HG03045 (cell line): ENCODE measurements at regions not wholly inside any gene's neighbourhood (a gene's known extent, or its start where the extent isn't known, plus 50 kb on each side); places are given as distances from the start of the nearest gene placed in this dataset.

Experiments used
- ATAC-seq: cut with Tn5 transposase; IDR thresholded peaks from one replicate; pipeline ENCODE4 v1.9.1; 2021; ENCODE audit warnings: mild to moderate bottlenecking, moderate library complexity; ENCODE audit not compliant: unreplicated experiment

DNA sequence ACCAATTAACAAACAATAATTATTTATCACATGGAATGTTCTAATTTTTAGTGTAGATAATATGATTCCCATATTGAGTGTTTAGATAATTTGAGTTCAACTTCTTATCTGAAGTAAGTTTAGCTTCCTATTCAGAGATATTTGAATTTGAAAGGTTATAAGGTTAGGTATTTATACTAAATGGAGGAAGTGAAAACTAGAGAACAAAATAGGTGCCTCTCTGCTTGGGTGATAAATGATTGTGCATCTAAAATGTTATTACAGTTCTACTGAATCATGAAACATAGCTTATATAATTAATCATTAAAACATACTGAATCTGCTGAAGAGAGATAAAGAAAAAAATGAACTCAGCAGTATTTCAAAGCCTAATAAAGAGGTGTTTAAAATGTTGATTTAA is 1174.3 kb downstream of the XPNPEP1 start:
- no peak for ATAC-seq

DNA sequence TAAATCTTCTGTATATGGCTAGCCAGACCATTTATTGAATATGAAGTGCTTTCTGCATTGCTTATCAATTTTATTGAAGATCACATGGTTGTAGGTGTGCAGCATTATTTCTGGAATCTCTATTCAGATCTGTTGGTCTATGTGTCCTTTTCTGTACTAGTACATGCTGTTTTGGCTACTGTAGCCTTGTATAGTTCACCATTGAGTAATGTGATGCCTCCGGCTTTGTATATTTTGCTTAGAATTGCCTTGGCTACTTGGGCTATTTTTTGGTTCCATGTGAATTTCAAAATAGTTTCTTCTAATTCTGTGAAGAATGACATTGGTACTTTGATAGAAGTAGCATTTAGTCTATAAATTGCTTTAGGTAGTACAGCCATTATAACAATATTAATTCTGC is 1187.2 kb downstream of the XPNPEP1 start:
- ATAC-seq = no peak

DNA sequence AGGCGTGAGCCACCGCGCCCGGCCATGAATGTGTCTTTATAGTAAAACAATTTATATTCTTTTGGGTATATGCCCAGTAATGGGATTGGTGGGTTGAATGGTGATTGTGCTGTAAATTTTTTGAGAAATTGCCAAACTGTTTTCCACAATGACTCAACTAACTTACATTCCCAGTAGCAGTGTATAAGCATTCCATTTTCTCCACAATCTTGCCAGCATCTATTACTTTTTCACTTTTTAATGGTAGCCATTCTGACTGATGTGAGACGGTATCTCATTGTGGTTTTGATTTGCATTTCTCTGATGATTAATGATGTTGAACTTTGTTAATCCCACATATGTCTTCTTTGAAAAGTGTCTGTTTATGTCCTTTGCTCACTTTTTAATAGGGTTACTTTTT is 1187.9 kb downstream of the XPNPEP1 start:
- no peak for ATAC-seq

DNA sequence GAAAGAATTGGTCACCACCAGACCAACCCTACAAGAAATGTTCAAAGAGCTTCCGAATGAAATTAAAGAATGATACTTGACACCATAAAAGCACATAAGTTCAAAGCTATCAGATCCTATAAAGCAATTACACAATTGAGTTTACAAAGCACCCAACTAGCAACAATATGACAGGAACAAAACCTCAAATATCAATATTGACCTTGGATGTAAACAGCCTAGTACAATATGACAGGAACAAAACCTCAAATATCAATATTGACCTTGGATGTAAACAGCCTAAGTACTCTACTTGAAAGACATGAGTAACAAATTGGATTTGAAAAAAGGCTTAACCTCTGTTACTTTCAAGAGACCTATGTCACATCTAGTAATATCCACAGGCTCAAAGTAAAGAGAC is 1201.4 kb downstream of the XPNPEP1 start:
- ATAC-seq = no peak

DNA sequence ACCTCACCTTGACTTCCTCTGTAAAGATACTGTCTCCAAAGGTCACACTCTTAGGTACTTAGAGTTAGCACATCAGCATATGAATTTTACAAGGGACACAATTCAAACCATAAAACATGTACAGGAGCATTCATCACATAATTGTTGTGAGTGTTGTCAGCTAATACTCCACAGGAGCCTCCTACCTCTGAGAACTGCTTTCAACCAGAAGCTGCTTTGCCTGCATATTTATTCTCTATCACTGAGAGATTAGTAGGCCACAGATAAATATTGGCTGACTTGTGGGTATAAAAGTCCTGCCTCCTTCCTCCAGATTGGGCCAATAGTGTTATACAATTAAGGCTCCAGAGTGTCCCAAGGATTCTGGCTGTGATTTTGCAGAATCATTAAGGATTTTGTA is 1207.0 kb downstream of the XPNPEP1 start:
- ATAC-seq = no peak

DNA sequence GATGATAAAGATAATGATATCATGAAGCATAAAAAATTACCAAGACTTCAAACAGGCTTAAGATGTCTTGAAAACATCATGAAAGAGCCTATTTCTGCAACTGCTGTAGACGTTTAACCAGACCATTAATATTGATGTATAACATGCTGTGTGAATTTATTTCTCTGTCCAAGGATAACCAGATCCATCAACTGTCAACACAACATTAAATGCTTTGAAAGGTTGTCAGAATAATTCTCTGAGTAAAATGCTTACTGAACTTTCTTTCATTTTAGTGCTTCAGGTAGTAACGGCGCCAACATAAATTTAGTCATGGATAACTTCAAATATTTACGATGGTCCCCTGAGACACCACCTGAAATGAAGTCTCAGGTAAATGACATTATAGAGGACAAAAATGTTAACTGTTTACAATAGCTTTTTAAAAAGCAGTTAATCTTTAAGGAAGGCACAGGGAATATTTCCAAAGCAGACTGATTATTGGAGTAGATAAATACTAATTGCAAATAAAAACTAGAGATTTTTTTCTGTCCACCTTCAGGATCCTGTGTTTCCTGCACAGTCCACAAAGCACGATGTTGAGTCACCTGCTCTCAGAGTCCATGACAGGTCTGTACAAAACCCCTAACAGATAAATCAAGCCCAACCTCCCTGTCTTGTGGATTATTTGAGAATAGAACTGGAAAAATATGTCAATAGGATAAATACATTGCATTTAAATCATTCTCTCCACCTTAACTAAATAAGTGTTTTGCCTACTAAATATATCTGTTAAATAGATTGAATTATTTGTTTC is 1213.2 kb downstream of the XPNPEP1 start:
- no peak for ATAC-seq

DNA sequence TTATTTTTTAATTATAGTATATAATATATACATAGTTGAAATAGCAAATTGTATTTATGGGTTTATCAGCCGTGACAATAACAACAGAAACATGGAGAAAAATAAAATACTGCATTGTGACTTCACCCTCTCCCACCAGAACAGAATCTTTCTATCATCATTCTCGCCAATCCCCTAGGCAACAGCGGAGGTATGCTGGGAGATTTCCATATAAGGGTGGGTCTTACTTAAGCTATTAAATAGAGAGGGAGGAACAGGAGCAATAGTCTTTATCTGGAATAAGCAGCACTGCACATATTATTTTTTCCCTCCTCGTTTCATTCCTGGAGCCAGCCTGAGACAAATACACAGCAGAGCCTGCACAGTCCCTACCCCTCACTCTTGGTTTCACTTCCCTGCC is 1214.9 kb downstream of the XPNPEP1 start:
- ATAC-seq = no peak

DNA sequence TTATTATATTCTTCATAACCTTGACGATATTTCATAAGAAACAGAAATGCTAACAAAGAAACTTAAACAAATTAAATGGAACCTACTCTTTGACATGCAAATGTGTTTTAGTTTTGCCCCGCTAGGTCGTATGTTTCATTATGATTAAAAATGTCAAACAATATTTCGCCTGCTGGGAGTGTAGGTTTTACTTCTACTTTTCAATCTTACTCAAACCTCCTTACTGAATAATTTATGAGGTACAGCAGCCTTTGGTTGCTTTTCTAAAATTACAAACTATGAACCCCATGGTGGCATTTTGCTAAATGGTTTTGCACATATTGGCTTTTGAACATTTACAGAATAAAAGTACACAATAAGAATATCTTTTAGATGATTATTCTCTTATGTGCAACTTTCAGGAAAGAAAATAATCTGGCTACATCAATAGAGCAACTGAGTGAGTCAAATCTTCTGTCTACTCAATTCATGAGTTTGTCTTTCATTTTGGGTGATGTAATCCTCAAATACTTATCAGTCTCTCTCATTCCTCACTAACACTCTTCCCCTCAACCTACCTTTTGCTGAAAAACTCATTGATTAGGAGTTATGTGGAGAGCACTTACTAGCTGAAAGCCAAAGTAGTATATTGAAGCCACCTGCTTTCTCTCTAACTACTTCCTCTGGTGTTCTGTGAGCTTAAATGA is 1226.4 kb downstream of the XPNPEP1 start:
- ATAC-seq = peak; percentile 96

DNA sequence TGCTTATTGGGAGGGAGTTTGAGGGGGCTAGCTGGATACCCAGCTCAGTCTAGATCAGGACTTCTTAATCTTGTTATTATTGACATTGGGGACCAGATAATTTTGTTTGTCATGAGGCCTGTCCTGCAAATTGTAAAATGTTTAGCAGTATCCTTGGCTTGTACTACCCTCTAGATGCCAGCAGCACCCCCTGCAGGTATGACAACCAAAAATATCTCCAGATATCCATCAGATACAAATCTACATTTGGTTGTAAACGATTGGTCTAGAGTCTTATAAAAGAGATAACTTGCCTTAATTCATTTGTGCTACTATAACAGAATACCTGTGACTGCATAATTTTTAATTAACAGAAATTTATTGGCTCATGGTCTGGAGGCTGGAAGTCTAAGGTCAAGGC is 1232.2 kb downstream of the XPNPEP1 start:
- ATAC-seq = no peak

DNA sequence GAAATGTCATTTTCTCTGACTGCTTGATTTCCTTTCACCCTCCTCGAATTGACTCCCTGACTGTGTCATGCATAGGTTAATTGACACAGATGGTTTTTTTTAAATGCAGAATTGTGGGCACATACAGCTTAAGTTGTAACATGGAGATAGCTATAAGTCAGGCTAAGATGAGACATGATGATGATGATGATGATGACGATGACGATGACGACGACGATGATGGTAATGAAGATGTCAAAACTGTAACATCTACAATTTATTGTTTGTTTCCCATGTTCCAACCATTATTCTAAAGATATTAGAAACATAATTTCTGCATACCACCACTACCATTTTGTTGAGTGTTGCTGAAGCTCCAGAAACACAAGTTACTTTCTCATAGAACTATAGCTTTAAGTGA is 1232.8 kb downstream of the XPNPEP1 start:
- no peak for ATAC-seq

DNA sequence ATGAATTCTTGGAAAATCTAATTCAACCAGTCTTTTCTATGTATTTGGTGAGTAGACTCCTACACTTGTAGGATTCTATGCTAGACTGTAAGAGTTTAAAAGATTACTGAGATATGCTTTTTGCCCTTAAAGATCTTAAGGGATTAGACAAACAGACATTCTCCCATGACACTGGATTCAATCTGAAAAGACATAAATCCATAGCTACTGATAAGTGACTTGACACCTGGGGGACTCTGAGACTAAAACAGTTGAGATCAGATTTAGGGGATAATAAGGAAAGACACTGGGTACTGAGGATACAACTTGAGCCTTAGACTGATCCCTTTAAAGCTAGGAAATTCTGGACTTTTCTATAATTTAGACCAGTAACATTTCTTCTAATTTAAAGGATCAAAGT is 1233.4 kb downstream of the XPNPEP1 start:
- no peak for ATAC-seq

DNA sequence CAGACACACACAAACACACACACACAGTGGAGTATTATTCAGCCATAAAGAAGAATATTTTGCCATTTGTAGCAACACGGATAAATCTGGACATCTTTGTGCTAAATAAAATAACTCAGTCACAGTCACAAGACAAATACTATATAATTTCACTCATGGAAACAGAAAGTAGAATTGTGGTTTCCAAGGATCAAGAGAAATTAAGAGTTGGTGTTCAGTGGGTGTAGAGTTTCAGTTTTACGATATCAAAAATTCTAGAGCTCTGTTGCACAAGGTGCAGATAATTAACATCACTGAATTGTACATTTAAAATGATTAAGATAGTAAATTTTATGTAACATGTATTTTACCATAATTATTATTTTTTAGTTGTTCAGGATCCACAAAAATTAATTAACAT is 1235.0 kb downstream of the XPNPEP1 start:
- ATAC-seq = no peak

DNA sequence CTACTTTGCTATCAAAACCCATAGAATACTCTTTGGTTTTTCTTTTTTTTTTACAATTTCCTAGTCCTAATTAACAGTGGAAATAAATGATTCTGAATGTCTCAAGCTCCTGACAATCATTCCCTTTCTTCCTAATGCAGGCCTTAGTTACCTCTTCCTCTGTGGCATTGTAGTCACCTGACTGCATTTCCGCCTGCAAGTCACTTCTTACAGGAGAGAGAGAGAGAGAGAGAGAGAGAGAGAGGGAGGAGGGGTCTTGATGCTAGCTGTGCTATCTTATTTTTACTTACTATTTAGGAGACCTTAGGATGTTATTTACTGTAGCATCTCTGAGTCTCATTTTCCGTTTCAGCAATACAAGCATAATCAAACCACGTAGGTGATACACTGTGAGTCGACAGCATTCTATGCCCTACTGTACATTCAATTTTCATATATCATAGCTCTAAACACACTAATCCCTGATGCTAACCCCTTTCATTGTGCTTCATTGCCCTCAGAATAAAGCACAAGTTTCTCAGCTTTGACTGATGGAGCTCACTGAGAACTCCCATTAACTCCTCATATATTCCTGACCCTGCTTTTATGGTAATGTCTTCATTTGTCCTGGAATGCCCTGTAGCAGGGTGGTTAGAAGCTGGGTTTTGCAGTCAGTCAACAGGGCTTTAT is 1237.3 kb downstream of the XPNPEP1 start:
- ATAC-seq = no peak

DNA sequence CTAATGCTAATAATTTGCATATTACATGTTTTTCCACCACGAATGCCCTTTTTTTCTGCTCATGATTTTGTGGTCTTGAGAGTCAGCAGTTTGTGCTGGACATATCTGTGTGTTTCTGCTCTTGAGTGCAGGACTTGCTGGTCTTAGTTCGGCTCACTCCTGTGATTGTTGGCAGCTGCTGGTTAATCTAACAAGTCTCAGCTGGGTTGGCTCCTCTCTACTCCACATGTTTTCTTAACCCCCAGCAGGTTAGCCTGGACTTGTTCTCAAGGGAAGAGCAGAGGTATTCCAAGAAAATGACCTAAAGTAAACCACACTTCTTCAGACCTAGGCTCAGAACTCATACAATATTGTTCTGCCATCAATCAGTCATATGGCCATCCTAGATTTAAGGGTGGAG is 1238.9 kb downstream of the XPNPEP1 start:
- no peak for ATAC-seq

DNA sequence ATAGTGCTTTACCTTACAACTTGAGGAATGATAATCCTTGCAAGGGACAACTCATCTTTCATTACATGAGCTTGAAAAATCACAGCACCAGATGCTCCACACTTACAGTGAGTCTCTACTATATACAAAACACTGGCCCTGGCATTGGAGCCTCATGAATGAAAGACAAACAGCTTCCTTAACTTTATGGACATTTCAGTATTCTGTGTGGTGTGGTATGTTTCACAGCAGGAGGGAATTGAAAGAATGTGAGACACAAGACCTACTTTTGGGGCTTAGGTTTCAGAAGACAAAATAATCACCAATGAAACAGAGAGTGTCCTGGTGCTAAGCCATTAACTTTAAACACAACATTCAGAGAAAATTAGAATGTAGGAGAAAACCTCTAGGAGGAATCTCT is 1249.6 kb downstream of the XPNPEP1 start:
- no peak for ATAC-seq

DNA sequence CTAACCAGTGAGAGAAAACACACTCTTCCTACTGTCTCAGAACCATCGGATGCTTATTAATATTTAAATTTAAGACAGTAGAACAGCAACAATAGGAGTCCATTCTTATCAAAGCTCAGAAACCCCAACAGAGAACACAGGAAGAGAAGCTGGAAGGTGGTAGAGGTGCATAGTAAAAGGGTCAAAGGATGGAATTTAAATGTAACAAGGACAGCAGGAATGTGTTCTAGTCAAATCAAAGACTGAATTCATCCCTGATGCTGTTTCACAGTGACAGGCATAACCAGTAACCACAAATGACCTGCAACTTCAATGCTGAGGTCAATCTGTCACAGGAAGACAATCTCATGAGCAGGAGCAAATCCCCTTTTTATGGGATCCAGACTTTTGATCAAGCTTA is 1259.7 kb downstream of the XPNPEP1 start:
- ATAC-seq = no peak

DNA sequence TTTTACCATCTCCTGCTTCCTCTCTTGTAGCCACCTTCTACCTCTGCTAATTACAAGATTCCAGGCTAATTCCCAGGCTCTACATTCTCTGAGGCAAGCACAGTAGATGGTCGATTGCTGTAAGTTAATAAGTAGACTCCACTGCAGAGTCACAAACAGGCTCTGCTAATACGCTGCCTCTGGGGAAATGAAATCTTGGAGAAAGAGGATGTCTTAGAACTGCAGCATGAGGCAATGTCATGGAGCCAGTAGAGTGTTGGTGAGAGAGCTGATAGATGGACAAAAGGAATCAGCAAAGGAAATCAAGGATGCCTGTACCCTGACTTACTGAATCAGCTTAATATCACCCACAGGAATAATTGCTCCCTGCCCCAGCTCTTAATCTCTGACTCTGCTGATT is 1260.3 kb downstream of the XPNPEP1 start:
- no peak for ATAC-seq

DNA sequence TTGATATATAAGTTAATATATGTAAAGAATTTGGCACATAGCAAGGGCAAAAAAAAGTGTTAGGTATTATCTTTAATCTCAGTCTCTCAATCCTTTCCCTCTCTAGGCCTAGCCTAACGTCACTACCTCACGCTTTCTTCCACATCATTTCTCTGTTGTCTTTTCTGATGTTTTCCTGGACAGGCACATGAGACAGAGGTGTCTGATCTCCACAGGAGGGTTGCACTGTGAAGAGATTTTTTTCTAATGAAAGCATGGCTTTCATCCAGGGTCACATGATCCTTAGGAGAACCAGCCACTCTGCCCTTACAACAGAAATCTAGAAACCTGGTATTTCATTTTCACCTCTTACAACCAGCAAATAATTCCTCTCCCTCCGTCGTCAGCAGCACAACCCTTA is 1268.3 kb downstream of the XPNPEP1 start:
- ATAC-seq = no peak

DNA sequence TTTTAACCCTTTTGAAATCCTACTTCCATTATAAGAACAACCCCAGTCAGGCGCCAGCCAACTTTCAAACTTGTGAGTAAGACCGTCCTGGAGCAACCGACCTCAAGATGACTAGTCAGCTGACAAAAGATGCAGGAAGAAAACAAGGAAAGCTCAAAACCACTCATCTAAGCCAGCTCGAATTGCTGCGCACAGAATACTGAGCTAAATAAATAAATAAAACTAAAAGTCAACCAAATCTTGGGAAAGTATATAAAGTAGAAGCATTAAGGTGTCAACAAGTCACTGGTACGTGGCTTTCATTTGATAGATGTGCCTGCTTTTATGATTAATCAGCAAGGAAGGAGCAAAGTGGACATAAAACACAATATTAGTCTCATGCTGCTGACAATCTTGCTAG is 1269.8 kb downstream of the XPNPEP1 start:
- ATAC-seq = no peak

DNA sequence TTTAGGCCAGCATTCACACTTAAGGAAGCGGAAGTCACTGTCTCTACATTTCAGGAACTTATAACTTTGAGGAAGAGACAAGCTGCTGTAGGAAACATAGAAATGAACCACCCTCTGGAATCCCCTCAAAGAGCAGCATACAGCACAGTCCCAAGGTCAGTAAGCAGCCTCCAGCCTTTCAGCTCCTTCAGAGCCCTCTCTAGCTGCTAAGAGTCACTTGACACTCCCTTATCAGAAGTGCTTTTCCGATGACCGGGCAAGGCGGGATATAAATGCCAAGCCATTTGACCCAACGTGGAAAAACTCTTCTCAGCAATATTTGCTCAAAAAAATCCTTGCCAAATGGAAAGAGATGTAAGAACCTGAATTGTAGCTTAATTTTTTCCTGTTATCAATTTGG is 1284.3 kb downstream of the XPNPEP1 start:
- no peak for ATAC-seq

DNA sequence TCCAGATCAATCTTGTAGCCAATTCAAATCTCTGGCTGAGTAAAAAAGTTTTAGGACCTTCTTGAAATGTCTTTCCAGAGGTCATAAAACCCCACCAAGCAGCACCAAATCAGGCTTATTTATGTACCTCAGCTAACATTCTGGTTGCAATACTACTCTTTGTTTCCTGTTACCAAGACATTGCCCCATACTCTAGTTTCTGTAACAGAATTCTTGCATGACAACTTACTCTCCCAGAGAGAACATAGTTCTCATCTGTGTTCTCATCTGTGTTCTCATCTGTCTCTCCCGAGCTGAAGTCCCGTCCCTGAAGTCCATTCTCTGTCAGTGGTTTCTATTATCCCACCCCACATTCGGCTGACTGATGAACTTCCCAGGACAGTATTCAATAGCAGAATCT is 1285.1 kb downstream of the XPNPEP1 start:
- no peak for ATAC-seq

DNA sequence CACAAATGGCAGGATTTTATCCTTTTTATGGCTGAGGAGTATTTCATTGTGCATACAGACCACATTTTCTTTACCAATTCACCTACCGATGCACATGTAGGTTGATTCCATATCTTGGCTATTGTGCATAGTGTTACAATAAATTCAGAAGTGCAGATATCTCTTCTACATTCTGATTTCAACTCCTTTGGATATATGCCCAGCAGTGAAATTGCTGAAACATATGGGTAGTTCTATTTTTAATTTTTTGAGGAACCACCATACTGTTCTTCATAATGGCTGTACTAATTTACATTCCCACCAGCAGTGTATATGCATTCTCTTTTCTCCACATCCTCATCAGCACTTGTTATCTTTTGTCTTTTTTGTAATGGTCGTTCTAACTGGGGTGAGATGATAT is 1290.3 kb downstream of the XPNPEP1 start:
- ATAC-seq = no peak
